HG02798 (cell line): ENCODE measurements at regions not wholly inside any gene's neighbourhood (a gene's known extent, or its start where the extent isn't known, plus 50 kb on each side); places are given as distances from the start of the nearest gene placed in this dataset.
"Not testable (repeated sequence)": the region's sequence is repeated elsewhere in the genome, so short reads cannot be mapped to it uniquely, and the experiment has no call there.

Source experiments
- ATAC-seq: cut with Tn5 transposase; IDR thresholded peaks from one replicate; pipeline ENCODE4 v1.9.1; 2021; ENCODE audit warnings: mild to moderate bottlenecking; ENCODE audit not compliant: unreplicated experiment, poor library complexity

DNA sequence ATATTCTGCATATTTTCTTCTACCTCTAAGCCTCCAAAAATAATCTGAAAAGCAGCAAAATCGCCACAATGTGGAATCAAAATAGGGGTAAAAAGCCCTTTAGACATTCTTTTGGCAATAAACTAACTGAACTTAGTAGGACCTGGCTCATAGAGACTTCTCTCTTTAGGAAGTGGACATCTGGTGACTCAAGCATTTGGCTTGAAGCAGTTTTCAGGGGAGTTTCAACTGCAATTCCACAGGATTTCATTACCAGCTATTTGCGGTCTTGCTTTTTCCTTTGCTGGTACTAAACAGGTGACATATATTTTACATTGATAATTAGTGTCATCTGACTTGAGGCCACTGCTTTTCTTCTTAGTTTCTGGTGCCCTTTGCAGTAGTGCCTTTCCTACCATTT, 173.2 kb upstream of the FBN2 start:
- no peak for ATAC-seq

DNA sequence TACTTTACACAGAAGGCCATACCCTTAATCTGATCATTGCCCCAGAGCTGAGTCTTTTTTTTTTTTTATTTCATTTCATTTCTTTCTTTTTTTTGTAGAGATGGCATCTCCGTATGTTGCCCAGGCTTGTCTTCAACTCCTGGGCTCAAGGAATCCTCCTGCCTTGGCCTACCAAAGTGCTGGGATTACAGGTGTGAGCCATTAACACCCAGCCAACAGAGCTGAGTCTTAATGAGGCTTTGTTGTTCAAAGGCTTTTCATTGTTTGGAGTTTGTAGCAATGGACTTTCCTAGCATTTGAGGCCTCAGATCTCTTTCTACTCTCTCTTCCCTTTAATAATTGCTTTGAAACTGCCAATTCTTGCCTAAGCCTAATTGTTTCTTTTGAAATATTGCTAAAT, 176.5 kb upstream of the FBN2 start:
- ATAC-seq: no peak

- no peak for ATAC-seq
These were observed 184.5 kb upstream of the FBN2 start for GRCh38 chr5:128722551-128722950.

GRCh38 chr5:128730021-128730420, 192.0 kb upstream of the FBN2 start:
- not testable (repeated sequence) for ATAC-seq

GRCh38 chr5:128735656-128736055, 197.6 kb upstream of the FBN2 start:
- not testable (repeated sequence) for ATAC-seq

DNA sequence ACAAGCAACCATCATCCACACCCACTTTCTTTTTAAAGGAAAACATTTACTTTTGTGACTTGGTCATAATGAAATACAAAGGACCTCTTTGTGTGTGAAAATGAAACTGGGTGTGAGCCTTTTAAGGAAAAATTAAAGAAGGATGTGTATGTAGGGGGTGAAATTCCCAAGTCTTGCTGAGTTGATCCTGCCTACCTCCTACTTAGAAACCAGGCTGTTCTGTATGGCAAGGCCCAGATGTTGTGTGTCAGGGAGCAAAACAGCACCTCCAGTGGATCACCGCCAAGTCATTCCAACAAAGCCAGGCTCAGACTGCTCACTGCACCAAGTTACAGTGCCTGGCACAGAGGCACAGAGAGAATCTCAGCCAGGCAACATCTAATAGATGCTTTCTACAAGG, 198.5 kb upstream of the FBN2 start:
- no peak for ATAC-seq

- no peak for ATAC-seq
These were observed 211.3 kb upstream of the FBN2 start for GRCh38 chr5:128749136-128749898.

GRCh38 chr5:128750155-128750554, 212.1 kb upstream of the FBN2 start:
- ATAC-seq: no peak

- no peak for ATAC-seq
These were observed 207.9 kb upstream of the SLC27A6 start for GRCh38 chr5:128757196-128757959.

DNA sequence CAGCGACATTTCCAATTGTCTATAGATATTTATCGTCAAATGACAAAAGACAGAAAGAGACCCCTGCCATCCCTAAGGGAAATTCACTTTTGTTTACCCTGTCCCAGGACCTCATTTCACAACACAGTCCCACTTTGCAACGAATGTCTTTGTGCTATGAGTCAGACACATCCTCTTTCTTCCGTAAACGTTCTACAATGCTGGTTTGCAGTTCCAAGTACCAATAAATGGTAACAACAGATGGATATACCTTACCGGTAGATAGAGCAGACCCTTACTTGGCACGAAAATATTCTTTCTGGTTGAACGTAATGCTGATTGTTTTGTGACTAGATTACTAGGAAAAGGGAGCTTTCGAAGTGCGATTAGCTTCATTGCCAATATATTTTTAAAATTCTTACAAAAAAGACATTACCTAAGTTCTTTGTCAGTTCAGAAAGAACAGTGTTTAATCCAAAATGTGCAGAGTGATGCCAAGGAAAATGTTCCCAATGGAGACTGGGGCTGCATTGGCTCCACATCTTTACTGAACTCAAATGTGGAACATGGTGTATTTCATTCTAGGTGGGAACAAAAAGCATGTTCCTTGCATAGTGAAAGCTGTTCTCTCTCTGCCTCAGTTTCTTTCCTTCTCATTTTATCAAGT, 202.5 kb upstream of the SLC27A6 start:
- no peak for ATAC-seq

DNA sequence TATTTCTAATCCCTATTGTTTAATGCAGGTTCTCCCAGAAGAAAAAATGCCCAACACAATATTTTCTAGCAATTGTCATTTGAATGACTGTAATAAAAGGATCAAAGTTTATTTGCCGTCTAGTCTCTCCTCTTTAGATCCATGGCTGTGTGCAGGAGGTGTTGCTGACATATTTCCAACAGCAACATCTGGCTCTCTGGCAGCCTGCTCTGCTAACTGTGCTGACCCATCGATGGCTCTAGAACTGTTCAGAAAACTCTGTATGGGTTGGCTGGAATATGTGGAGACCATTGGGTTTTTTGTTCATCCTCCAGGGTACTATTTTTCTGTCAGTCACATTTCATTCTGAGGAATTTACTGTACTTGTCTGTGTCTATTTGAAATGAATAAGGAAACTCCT, 202.0 kb upstream of the SLC27A6 start:
- ATAC-seq: no peak

DNA sequence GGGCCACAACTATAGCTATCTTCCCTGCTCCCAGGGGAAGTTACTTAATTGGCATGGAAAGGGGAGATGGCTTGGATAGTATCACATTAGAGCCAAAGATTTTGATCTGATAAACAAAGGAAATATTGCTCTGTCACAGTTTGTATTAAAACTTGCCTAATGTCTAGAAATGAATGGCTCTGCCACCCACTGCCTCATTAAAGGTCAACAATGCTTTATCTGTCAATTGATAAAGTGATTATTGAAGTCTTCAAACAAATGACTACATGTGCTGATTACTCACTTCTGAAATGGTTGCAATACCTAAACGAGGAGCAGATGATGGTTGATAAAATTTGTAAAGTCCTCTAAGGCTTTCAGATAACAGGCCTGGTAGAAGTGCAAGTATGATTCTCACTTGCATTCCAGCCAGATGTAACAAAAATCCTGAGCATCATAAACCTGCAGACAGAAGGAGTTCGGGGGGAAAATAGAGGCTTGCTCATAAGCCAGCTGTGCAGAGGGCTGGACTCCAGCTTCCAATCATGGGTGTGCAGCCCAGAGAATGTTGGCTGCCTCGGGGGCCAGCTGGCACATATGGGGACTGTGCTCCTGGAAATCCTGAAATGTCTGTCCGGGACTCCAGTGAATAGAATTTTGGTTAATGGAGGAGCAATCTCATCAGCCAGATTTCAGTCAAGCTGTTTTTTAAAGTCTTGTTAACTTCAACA, 200.5 kb upstream of the SLC27A6 start:
- no peak for ATAC-seq

GRCh38 chr5:128765448-128766061, 199.7 kb upstream of the SLC27A6 start:
- no peak for ATAC-seq

GRCh38 chr5:128766406-128766805, 198.9 kb upstream of the SLC27A6 start:
- ATAC-seq: no peak

- ATAC-seq: no peak
These were observed 194.4 kb upstream of the SLC27A6 start for GRCh38 chr5:128770907-128771306.

DNA sequence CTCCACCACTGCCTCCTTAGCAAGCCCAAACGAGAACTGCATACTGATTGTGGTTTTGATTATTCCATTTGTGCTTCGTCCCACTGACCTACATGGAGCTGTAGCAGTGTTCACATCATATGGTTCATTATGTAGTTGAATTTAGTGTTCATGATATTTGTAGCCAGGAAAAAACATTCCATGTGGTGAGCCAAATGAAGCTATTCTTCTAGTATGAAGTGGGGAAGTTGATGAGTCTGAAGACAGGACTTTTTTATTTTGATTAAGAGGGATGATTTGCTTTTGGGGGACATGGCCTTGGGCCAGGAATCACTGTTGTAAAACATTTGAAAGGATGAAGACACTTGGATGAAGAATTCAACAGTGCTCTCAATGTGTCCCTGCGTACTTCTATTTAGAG, 192.9 kb upstream of the SLC27A6 start:
- no peak for ATAC-seq

GRCh38 chr5:128773378-128773777, 191.9 kb upstream of the SLC27A6 start:
- no peak for ATAC-seq

DNA sequence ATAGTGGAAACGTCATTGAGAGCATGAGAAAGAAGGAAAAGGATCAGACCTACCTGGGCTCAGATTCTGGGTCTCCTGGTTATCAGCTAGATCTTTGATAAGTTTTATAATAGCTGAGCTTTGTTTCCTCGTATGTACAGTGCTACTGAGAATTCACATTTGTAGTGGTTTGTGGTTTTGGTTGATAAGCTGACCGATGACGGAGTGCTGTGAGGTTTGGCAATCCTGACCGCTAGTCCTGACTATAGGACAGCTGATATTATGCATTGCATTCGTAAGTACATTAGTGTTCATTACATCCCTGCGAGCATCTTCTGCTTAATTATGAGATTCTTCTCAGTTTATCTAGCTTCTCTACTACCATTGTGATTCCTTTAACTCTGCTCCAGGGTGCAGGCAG, 190.7 kb upstream of the SLC27A6 start:
- ATAC-seq: no peak

DNA sequence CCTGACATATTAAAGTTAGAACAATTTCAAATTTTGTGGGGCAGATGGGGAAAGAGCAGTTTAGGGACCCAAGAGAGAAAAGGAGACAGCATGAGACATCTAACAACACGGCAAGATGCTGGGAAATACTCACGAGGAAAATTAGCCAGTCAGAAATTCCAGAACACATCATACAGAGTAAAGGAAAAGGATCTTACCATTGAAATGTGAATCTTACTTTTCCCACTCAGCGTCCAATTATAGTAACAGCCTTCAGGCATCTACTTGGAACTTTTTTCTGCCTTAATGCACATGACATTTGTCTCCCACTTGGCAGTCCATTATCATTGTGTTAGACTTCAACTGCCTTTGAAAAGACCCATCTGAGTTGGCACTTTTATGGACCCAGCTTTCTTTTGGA, 189.7 kb upstream of the SLC27A6 start:
- ATAC-seq: no peak

- peak; percentile 86 for ATAC-seq
These were observed 188.2 kb upstream of the SLC27A6 start for GRCh38 chr5:128777052-128777451.
